H1 (cell line): ENCODE measurements at regions not wholly inside any gene's neighbourhood (a gene's known extent, or its start where the extent isn't known, plus 50 kb on each side); places are given as distances from the start of the nearest gene placed in this dataset.

Experiments
- CBX8 ChIP-seq: fragments of 300-800, 300-1000 bp; sonication (generic); IDR thresholded peaks from 2 replicates; pipeline ENCODE4 v1.7.1; 2016; ENCODE audit warnings: low read depth, low read length, borderline replicate concordance

DNA sequence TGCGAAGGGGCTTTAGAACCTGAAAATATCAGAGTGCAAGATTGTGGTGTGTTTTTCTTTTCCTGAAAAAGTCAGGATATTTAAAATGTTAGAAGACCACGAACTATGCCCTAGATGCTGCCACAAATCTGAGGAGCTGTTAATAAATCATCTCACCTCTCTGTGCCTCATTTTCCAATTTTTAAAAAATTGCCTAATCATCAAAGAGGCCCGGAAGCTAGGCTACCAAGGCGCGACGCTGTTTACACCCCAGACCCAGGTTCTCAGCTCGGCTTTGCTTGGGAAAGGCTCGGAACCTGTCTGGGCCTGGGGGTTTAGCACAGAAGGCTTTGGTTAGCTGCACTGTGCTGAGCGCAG, 409.6 kb downstream of the BCOR start (continued):
- no peak for TF ChIP-seq CBX8
